ENCODE measurements at regions not wholly inside any gene's neighbourhood (a gene's known extent, or its start where the extent isn't known, plus 50 kb on each side); places are given as distances from the start of the nearest gene placed in this dataset.

DNA sequence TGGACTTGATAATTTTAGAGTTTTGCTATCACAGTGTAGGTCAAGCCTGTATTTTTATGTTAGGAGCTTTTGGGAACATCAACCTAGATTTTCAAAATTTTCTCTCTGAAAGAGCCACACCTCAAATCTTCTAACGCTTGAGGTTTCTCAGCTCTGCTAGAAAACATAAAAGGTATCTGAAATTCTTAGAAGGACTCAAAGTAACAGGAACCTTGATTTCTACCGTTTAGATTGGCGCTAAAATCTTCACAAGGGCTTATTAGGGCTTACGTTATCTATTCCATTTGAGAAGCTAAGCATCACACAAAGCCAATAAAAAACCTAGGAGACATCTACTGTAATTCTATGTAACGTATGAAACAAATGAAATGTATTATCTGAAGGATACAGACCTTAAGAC, 192.4 kb downstream of the AHR start:
- TF ChIP-seq, protein P1, sequence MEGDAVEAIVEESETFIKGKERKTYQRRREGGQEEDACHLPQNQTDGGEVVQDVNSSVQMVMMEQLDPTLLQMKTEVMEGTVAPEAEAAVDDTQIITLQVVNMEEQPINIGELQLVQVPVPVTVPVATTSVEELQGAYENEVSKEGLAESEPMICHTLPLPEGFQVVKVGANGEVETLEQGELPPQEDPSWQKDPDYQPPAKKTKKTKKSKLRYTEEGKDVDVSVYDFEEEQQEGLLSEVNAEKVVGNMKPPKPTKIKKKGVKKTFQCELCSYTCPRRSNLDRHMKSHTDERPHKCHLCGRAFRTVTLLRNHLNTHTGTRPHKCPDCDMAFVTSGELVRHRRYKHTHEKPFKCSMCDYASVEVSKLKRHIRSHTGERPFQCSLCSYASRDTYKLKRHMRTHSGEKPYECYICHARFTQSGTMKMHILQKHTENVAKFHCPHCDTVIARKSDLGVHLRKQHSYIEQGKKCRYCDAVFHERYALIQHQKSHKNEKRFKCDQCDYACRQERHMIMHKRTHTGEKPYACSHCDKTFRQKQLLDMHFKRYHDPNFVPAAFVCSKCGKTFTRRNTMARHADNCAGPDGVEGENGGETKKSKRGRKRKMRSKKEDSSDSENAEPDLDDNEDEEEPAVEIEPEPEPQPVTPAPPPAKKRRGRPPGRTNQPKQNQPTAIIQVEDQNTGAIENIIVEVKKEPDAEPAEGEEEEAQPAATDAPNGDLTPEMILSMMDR (conservative IDR thresholded peaks at IDR 0.05; ENCODE audit: low read depth, low read length), result no peak
- TF ChIP-seq EZH2 (IDR thresholded peaks at IDR 0.05; ENCODE audit: borderline replicate concordance, low read depth, low read length, poor library complexity, severe bottlenecking), result no peak
